Inflammatory macrophage treated with lipopolysaccharide for 1 hour (primary cell): ENCODE measurements at regions not wholly inside any gene's neighbourhood (a gene's known extent, or its start where the extent isn't known, plus 50 kb on each side); places are given as distances from the start of the nearest gene placed in this dataset.

Experiments used
- DNase-seq, 2 donors: peaks; one replicate each; pipeline ENCODE4 v3.0.0-alpha.2; 2020 to 2022

DNA sequence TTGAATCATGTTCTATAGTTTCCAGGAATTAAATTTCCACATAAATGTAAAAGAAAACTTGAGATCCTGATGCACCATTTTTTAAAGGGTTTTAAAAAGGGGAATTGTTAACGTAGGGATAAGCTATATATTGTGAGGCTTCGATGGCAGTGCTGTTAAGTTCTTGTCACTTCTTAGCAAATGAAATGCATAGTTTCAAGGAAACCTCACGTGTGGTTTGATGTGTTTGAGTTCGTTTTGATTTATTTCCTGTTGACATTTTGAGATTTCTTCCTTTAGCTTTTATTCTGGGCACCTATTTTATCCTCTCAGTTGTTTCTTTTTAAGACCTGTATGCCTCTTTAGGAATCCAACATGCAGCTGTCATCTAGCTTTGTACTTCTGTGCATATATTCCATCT lies 301.0 kb downstream of the DOCK8 start:
- DNase-seq, result no peak

DNA sequence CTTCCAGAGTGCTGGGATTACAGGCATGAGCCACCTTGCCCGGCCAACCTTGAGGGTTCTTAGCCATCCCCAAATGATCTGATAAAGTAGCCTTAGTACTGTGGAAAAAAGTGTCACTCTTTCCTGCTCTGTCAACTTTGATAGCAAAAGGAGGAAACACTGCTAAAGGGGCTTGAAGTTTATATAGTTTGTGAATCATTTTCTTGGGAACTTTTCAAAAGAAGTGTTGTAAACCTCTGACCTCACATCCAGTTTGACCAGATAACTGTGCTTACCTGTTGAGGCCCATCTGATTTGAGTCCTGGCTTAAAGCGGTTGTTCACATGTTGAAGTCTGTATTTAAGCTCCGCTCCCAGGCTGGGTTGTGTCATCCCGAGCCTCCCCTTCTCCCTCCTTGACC lies 303.3 kb downstream of the DOCK8 start:
- DNase-seq, result no peak

DNA sequence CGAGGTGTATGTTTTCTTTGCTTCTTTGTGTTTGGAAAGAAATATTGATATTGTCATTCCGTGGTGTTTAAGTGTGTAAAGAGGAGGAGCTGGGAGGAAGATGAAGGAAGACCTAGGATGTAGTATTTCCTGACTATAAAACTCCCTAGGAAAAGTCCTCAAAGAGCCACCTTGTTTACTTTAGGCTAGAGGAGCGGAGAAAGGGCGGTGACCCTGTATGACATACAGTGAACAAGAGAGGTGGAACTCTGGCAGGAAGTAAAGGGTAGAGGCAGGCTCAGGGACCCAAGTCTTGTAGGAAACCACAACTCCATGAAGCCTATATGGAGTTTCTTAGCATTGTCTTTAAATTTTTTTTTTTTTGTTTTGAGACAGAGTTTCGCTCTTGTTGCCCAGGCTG lies 303.9 kb downstream of the DOCK8 start:
- DNase-seq, result no peak

DNA sequence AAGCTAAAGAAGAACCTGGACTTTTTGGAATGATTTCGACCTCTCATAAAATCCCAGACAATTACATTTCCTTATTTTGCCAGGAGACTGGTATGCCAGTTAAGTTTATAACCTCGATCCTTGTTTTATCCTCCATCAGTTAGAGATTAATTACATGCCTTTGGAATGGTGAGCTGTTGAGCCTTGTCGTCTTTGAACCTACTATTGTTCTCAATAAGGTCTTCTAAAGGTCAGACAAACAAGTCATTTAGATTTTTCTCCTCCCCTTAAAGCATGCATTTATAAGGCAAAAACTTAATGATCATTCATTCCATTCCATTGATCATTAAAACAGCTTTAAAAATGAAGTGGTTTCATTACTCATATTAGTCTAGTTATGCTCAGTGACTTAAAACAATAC lies 304.9 kb downstream of the DOCK8 start:
- no peak for DNase-seq

DNA sequence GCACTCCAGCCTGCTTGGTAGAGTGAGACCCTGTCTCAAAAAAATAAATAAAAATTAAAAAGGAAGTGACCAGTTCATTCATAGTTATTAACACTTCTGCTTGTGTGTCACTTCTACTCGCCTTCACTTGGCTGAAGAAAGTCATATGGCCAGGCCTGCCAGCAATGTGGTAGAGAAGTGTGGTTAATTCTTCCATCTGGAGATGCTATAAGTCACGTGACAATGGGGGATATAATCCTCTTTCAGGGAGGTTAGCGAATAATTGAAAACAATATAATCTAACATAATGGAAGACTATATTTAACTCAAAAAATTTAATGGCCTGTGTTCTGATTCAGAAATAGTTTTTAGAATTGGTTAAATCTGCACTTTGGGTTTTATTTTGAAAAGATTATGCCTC lies 305.6 kb downstream of the DOCK8 start:
- no peak for DNase-seq

DNA sequence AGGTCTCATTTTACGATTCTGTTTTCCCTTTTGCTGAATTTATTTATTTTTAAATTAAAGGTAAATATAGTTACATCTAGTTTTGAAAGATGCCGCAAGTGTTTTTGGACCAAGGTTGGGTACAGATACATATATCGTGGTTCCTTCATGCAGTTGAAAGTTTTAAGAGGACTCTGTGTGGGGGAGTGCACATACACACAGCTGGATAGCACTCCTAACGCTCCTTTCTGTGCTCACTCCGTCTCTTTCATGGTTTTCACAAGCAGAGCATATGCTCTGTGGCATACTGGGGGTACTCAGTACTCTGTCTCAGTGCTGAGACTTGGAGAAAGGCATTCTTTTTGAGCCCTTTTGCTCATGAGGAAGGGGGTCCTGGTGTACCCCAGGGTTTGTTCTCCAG lies 307.5 kb downstream of the DOCK8 start:
- DNase-seq, result no peak

DNA sequence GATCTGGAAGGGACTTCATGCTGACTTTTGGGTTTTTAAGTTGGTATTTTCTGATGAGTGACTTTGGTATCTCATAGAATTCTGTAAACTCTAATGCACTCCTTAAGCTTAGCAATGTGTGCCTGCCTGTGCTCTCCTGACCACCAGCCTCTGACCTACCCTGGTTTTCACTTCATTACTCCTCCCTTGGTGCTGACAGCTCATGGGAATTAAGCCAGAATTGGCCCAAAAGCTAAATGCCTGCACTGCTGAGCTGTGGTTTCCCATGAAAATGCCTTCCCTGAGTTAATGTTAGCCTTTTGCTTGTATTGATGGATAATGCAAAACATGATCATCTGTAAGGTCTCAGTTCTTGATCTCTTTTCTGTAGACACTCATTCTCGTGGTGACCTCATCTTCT lies 308.0 kb downstream of the DOCK8 start:
- no peak for DNase-seq

DNA sequence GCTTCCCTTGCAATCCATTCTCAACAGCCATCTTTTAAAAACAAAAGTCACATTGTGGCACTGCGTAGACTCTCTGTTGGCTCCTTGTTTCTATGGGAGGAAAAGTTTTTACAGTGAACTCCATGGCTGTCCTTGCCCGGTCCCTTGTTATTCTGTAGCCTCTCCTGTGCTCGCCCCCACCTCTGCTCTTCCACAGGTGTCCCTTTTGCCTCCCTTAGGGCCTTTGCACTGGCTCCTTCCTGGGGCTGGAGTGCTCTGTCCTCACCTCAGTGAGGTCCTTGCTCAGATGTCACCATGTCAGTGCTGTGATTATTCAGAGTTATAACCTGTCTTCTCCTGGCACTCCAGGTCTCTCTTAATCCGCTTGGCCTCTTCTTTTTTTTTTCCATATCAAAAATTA lies 308.8 kb downstream of the DOCK8 start:
- no peak for DNase-seq

DNA sequence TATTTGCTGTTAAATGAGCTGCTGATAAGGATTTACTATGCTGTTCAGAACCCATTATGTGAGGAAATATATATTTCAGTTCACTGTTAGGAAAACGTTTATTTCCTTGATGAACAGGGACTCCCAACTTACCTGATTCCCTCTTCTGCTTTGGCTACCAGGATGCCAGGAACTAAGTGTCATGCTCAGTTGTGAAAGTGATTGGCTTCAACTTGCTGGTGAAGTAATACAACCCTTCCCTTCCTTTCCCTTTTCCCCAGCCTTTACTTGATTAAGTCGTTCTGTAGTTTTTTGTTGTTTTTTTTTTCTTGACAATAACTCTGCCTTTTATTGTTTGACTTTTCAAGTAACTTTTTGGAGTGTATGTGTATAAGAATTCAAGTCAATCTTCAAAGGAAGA lies 309.3 kb downstream of the DOCK8 start:
- DNase-seq, result no peak

DNA sequence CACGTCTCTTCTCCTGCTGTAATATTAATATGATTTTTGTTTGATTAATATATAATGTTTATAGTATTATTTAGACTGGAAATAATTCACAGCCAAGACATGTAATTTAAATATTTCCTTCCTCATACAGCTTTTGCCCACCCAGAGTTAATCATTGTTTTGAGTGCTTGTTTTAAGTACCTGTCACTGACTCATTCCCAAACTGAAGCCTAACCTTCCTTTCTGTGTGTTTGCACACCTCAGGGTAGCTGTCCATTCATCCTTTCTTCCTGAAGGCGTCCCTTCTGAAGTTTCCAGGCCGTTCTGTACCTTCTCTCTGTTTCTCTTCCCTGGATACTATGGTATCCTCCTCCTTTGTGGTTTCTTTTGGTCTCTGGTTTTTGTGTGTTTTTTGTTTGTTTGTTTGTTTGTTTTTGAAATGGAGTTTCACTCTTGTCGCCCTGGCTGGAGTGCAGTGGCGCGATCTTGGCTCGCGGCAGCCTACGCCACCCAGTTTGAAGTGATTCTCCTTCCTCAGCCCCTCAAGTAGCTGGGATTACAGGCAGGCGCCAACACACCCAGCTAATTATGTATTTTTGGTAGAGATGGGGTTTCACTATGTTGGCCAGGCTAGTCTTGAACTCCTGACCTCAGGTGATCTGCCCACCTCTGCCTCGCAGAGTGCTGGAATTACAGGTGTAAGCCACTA lies 312.4 kb downstream of the DOCK8 start:
- no peak for DNase-seq

DNA sequence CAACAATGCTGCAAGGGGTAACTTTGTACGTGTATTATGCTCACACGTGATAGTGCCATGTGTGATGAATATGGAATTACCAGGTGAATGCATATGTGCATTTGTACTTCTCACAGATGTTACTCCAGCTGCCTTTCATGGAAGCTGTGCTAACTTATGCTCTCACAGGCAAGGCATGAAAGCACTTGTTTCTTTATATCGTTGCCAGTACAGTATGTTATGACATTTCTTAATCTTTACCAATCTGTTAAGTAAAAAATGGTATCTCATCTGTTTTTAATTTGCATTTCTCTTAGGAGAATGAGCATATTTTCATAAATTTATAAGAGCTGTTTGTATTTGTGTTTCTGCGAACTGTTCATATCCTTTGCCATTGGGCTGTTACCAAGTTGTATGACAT lies 311.8 kb upstream of the DMRT1 start:
- DNase-seq, result no peak

DNA sequence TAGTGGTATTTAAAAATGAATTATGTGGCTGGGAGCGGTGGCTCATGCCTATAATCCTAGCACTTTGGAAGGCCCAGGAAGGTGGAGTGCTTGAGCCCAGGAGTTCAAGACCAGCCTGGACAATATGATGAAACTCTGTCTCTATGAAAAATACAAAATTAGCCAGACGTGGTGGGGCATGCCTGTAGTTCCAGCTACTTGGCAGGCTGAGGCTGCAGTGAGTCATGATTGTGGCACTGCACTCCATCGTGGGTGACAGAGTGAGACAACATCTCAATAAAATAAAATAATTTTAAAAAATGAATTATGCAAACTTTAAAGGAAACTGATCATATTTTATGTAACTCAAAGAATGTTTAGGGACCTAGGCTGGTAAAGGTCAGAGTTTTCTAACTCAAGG lies 310.8 kb upstream of the DMRT1 start:
- no peak for DNase-seq

DNA sequence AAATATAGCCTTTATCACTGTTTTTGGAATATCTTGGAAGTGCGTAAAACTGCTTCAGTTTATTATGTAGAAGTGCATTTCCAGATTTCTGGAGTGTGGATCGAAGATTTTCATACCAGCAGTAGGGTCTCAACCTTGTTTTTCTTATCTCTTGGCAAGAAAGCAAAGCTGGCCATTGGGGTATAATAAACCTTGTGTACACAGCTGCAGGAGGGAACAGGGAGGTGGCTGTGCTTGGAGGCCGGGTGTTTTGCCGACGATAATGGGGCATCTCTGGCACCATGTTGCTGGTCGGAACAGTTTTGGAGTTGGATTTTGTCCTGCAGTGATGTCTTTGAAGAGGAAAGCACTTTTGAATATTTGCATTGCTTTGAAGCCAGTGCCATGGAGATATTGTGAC lies 308.8 kb upstream of the DMRT1 start:
- DNase-seq, result no peak

DNA sequence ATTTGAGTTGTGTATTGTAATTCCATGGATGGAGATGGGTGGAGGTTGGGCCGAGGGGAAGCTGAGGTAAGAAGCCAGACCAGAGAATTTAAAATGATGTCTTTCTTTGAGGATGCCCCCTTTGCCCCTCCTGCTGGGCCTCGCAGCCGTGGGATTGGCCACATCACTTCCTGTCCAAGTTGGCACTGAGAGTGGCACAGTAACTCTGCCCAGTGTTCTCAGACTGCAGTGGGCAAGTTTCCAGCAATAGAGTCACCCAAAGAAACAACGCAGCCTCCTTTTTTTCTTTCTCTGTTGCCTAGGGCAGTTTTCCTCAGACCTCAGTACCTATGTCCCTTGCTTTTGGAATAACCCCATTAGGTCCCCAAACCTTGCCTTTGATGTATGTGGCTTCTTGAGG lies 306.6 kb upstream of the DMRT1 start:
- DNase-seq, result no peak

DNA sequence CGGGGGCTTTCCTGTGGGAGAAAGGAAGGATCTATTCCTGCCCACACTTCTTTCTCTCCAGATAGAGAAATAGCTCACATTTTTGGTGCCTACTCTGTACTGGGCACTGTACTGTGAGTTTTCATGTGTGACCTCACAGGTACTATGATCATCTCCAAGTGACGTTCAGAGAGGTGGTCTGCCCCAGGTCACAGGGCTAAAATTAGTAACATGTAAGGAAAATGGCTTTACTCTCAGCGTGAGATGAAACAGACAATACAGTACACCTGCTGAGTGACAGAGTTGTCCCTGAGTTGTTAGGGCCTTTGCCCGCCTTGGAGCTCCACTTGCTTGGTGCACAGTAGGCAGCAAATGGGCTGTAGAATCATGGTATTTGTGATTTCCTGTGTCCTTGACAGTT lies 306.1 kb upstream of the DMRT1 start:
- no peak for DNase-seq

DNA sequence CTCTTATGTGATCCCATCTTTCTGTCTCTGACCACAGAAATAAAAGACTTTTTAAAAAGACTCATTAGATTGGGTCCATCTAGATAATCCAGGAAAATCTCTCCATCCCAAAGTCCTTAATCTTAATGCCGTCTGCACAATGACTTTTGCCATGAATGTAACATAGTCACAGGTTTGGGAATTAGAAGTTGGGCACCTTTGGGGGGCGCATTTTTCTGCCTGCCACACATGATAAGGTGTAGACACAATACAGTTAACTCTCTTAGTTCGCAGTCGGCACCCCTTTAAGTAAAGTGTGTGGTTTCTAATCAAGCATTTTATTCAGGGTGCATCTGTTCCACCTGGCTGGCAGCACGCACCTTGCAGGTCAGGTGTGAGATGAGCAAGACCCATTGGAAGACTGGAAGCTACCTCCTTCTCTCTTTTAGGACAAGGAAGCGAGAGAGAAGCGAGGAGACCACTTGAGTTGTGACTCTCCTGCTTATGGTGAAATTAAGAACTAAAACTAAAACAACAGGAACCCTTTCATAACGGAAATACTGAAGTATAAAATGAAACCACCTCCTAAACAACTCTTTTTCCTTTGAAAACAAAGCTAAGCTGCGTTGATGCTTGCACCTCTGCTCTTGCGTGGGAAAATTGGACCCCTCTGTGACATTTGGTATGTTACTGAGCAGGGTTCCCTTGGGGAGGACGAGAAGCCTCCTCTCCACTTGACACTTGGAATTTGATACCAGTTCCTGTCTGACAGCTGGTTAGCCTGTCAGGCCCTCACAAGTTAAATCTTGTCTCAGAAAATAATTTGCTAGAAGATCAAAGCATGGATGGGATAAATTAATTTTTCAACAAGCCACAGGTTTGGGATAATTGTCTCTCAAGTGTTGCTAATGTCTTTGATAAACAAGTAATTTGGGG lies 304.6 kb upstream of the DMRT1 start:
- DNase-seq, result no peak

DNA sequence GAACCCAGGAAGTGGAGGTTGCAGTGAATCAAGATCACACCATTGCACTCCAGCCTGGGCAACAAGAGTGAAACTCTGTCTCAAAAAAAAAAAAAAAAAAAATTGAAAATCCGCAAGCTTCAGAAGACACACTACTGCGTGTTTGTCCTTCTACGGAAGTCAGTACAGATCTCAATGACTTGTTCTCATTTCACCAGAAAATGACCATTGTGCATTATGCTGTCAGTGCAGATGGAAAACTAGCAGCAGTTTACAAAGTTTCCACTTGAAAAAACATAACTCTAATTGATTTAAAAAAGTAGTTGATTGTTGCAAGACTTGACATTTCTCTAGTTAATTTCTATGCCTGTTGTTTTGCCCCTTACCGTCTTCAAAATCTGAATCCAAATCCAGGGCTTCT lies 298.0 kb upstream of the DMRT1 start:
- no peak for DNase-seq

DNA sequence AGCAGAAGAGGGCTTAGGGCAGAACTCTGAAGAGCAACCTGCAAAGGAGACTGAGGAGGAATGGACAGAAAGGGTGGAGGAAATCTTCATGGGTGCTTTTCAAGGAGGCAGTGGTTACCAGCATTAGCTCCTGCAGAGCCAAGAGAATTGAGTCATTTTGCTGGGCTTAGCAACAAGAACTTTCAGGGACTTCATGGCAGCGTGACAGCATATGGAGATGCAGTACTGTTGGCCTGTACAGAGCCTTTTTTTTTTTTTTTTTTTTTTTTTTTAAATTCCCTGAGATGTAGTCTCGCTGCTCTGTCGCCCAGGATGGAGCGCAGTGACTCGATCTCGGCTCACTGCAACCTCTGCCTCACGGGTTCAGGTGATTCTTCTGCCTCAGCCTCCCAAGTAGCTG lies 296.0 kb upstream of the DMRT1 start:
- no peak for DNase-seq

DNA sequence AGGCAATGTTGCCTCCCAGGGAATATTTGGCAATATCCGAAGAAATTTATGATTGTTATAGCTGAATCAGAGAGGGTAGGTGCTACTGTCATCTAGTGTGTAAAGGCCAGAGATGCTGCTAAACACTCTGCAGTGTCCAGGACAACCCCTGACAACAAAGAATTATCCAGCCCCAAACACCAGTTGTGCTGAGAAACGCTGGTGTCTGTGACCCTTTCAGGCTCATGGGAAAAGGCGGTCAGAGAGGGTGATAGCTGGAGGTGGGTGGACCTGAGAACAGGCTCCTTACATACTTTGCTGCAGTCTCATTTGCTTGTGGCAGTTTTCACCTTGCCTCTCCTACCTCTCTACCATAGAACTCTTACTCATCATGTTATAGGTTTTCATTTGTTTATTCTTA lies 295.3 kb upstream of the DMRT1 start:
- no peak for DNase-seq

DNA sequence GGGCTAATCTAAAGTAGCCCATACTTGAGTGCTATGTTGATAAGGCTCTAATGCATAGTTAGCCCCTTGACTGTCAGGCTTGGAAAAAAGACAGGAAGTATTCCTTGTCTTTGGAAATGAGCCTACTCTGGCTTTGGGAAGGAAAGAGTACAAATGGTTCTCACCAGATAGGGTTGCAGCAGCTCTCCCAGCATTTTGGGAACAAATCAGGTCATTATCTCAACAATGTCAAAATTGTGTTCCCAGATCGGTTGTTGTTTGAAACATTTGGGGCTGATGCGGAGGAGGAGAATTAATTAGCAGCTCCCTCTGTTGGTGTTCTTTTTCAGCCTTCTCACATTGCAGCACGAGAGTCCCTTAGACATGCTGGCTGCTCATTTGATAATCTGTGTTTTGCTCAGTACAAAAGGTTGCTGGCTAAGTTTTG lies 294.7 kb upstream of the DMRT1 start:
- no peak for DNase-seq

DNA sequence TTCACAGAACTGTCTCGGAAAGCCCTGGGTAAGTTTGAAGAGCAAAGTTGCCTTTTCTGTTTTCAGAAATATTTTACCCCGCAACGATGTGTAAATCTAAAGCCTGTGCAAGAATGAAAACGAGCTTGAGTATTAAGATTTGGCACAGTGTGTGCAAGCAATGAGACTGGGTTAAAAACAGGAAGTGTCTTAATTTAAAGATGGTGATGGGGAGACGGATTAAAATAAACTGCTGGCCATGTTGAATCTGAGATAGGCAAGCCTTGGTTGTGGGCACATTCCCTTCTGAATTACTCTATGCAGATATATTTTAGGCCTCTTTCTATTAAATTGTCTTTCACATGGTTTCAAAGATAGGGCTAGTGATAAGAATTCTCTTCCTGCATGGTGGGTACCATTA lies 294.2 kb upstream of the DMRT1 start:
- DNase-seq, result no peak

DNA sequence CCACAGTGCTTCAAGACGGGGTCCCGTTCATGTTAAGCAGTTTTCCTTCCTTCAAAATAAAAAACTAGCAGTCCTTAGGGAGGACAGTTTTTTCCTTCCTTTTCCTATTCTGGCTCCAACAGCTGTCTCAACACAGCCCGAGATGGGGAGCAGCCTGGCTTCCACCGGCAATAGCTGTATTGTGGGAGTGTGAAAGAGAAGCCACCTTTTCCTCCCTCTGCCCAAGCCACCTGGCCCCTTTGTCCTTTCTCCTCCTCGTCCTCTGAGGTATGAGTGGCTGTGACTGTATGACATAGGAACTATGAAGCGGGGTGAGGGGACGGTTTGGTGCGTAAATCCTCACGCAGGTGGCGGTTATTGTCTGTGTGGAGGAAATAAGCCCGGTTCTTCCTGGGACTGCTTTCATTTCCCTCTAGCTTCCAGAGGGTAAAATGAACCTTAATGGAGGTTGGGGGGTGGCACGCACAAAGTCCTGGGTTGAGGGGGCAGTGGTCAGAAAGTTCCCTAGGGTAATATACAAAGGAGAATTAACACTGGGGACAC lies 292.0 kb upstream of the DMRT1 start:
- DNase-seq, result no peak

DNA sequence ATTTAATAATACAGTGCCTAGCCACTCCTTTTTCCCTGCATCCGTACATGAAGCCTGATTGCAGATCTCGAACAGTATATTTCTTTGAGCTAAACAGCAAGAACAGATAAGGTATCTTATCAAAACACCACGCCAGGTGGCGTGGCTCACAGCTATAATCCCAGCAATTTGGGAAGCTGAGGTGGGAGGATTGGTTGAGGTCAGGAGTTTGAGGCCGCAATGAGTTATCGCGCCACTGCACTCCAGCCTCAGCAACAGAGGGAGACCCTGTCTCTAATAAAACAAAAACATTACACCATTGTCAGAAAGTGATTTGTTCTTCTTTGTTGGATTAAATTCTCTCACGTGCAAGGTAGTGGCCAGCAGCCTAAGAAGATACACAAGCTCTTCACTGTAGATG lies 291.2 kb upstream of the DMRT1 start:
- DNase-seq, result no peak
